Trophoblast cell (in vitro differentiated cells and primary cell): ENCODE measurements at regions not wholly inside any gene's neighbourhood (a gene's known extent, or its start where the extent isn't known, plus 50 kb on each side); places are given as distances from the start of the nearest gene placed in this dataset.

Experiments
- DNase-seq, 2 donors: peaks; one replicate each; pipeline ENCODE4 v3.0.0-alpha.2; 2016
- H2AFZ ChIP-seq: 2 replicates; pipeline ENCODE4 v1.6.1; 2013; ENCODE audit warnings: low read length, moderate library complexity, mild to moderate bottlenecking; ENCODE audit not compliant: insufficient read depth, poor library complexity
- H2AK5ac ChIP-seq: 2 replicates; pipeline ENCODE4 v1.6.1; 2013; ENCODE audit warnings: mild to moderate bottlenecking, low read length
- H2BK120ac ChIP-seq: 2 replicates; pipeline ENCODE4 v1.6.1; 2013; ENCODE audit warnings: low read length, mild to moderate bottlenecking, moderate library complexity; ENCODE audit not compliant: insufficient read depth, poor library complexity
- H2BK12ac ChIP-seq: 2 replicates; pipeline ENCODE4 v1.6.1; 2013; ENCODE audit warnings: mild to moderate bottlenecking, low read length, moderate library complexity
- H2BK5ac ChIP-seq: 2 replicates; pipeline ENCODE4 v1.6.1; 2013; ENCODE audit warnings: low read length, low read depth, moderate library complexity, mild to moderate bottlenecking; ENCODE audit not compliant: poor library complexity
- H3K14ac ChIP-seq: 2 replicates; pipeline ENCODE4 v1.6.1; 2013; ENCODE audit warnings: mild to moderate bottlenecking, low read length
- H3K18ac ChIP-seq: 2 replicates; pipeline ENCODE4 v1.6.1; 2013; ENCODE audit warnings: mild to moderate bottlenecking, low read length
- H3K23ac ChIP-seq: 2 replicates; pipeline ENCODE4 v1.6.1; 2013; ENCODE audit warnings: low read length
- H3K27ac ChIP-seq: 2 replicates; pipeline ENCODE4 v1.5.1; 2013; ENCODE audit warnings: low read depth, mild to moderate bottlenecking, inconsistent platforms, low read length, moderate library complexity
- H3K27me3 ChIP-seq: 2 replicates; pipeline ENCODE4 v1.6.1; 2013; ENCODE audit warnings: inconsistent platforms, mild to moderate bottlenecking, low read length, moderate library complexity; ENCODE audit not compliant: insufficient read depth
- H3K36me3 ChIP-seq, 2 experiments: 1 replicate in 1 of 2; 2 replicates in 1 of 2; pipeline ENCODE4 v1.6.1; 2013; ENCODE audit warnings: low read length in 2 of 2, mild to moderate bottlenecking in 2 of 2, moderate library complexity in 1 of 2; ENCODE audit not compliant: insufficient read depth in 2 of 2, control insufficient read depth in 1 of 2
- H3K4ac ChIP-seq: 2 replicates; pipeline ENCODE4 v1.6.1; 2013; ENCODE audit warnings: low read depth, mild to moderate bottlenecking, low read length, moderate library complexity
- H3K4me1 ChIP-seq, 2 experiments: 1 replicate in 1 of 2; 2 replicates in 1 of 2; pipeline ENCODE4 v1.6.1; 2013; ENCODE audit warnings: low read length in 2 of 2, mild to moderate bottlenecking in 2 of 2, moderate library complexity in 1 of 2; ENCODE audit not compliant: insufficient read depth in 2 of 2, control insufficient read depth in 1 of 2
- H3K4me2 ChIP-seq: 2 replicates; pipeline ENCODE4 v1.6.1; 2013; ENCODE audit warnings: inconsistent platforms, mild to moderate bottlenecking, low read length, moderate library complexity
- H3K4me3 ChIP-seq: 2 replicates; pipeline ENCODE4 v1.5.1; 2013; ENCODE audit warnings: mild to moderate bottlenecking, low read depth, low read length, inconsistent platforms
- H3K79me1 ChIP-seq: one replicate; pipeline ENCODE4 v1.6.1; 2013; ENCODE audit warnings: low read length
- H3K79me2 ChIP-seq: 2 replicates; pipeline ENCODE4 v1.6.1; 2013; ENCODE audit warnings: low read length, mild to moderate bottlenecking; ENCODE audit not compliant: control insufficient read depth, insufficient read depth, poor library complexity
- H3K9ac ChIP-seq: 2 replicates; pipeline ENCODE4 v1.6.1; 2013; ENCODE audit warnings: mild to moderate bottlenecking, low read length
- H3K9me3 ChIP-seq: 2 replicates; pipeline ENCODE4 v1.6.1; 2013; ENCODE audit warnings: low read depth, mild to moderate bottlenecking, control low read depth, inconsistent platforms, low read length; ENCODE audit not compliant: insufficient read depth
- H4K12ac ChIP-seq: 2 replicates; pipeline ENCODE4 v1.6.1; 2013; ENCODE audit warnings: low read depth, mild to moderate bottlenecking, low read length, moderate library complexity
- H4K8ac ChIP-seq: 2 replicates; pipeline ENCODE4 v1.6.1; 2013; ENCODE audit warnings: low read depth, mild to moderate bottlenecking, low read length, moderate library complexity
- H4K91ac ChIP-seq: one replicate; pipeline ENCODE4 v1.6.1; 2013; ENCODE audit warnings: low read depth, mild to moderate bottlenecking, low read length, moderate library complexity
- WGBS: extraction: QIAGEN DNeasy Blood & Tissue Kit; methylation state at CpG from one replicate; pipeline ENCODE4 v1.1.7; 2013; ENCODE audit warnings: missing lambda C conversion rate; ENCODE audit not compliant: insufficient read length, insufficient coverage; ENCODE audit errors: extremely low coverage; 5-methylcytosine and 5-hydroxymethylcytosine counted together

- Histone ChIP-seq H2BK12ac (no peak overlapping the region), H2BK5ac (no peak overlapping the region), H2BK120ac (no peak overlapping the region), H3K4me3 (no peak overlapping the region), H3K23ac (no peak overlapping the region), H4K12ac (no peak overlapping the region), H3K27me3 (no peaks in the 10 kb centered on the region), H3K18ac (no peak overlapping the region), H4K91ac (no peak overlapping the region), H3K79me1 (no peaks in the 10 kb centered on the region), H3K79me2 (no peaks in the 10 kb centered on the region), H4K8ac (no peak overlapping the region), H3K4ac (no peak overlapping the region), H3K14ac (no peak overlapping the region), H3K27ac (no peak overlapping the region), H3K36me3 (no peaks in the 10 kb centered on the region), H3K4me2 (no peak overlapping the region), H3K4me1 (no peaks in the 10 kb centered on the region), H3K9me3 (no peaks in the 10 kb centered on the region), H2AFZ (no peak overlapping the region), H3K9ac (no peak overlapping the region), H2AK5ac (no peak overlapping the region)
- no peak for DNase-seq
- no CpG with 5 or more reads among the region's 7 CpGs for WGBS
Measured at GRCh38 chr2:2910259-2910658, 467.4 kb downstream of the EIPR1 start.

GRCh38 chr2:2909086-2910035, 468.3 kb downstream of the EIPR1 start:
- no peak for DNase-seq
- Histone ChIP-seq H3K27ac (no peak overlapping the region), H3K4ac (no peak overlapping the region), H4K12ac (no peak overlapping the region), H4K91ac (no peak overlapping the region), H3K79me1 (no peaks in the 10 kb centered on the region), H3K9me3 (no peaks in the 10 kb centered on the region), H3K23ac (no peak overlapping the region), H2BK12ac (no peak overlapping the region), H3K9ac (no peak overlapping the region), H2BK5ac (no peak overlapping the region), H4K8ac (no peak overlapping the region), H2BK120ac (no peak overlapping the region), H3K14ac (no peak overlapping the region), H2AK5ac (no peak overlapping the region), H3K27me3 (no peaks in the 10 kb centered on the region), H3K4me3 (no peak overlapping the region), H2AFZ (no peak overlapping the region), H3K18ac (no peak overlapping the region), H3K79me2 (no peaks in the 10 kb centered on the region), H3K4me1 (no peaks in the 10 kb centered on the region), H3K36me3 (no peaks in the 10 kb centered on the region), H3K4me2 (no peak overlapping the region)
- no CpG with 5 or more reads among the region's 23 CpGs for WGBS

GRCh38 chr2:2906091-2906490, 471.5 kb downstream of the EIPR1 start:
- Histone ChIP-seq H3K14ac (no peak overlapping the region), H2BK12ac (no peak overlapping the region), H4K12ac (no peak overlapping the region), H4K8ac (no peak overlapping the region), H3K4me1 (no peaks in the 10 kb centered on the region), H3K36me3 (no peaks in the 10 kb centered on the region), H4K91ac (no peak overlapping the region), H3K4ac (no peak overlapping the region), H2AK5ac (no peak overlapping the region), H3K27ac (no peak overlapping the region), H2BK5ac (no peak overlapping the region), H2AFZ (no peak overlapping the region), H3K9ac (no peak overlapping the region), H3K79me2 (no peaks in the 10 kb centered on the region), H2BK120ac (no peak overlapping the region), H3K9me3 (no peaks in the 10 kb centered on the region), H3K4me2 (no peak overlapping the region), H3K27me3 (no peaks in the 10 kb centered on the region), H3K23ac (no peak overlapping the region), H3K18ac (no peak overlapping the region), H3K79me1 (no peaks in the 10 kb centered on the region), H3K4me3 (no peak overlapping the region)
- no peak for DNase-seq
- no CpG with 5 or more reads among the region's 7 CpGs for WGBS

GRCh38 chr2:2904721-2905350, 472.8 kb downstream of the EIPR1 start:
- Histone ChIP-seq H2BK5ac (no peak overlapping the region), H3K4me1 (no peaks in the 10 kb centered on the region), H3K27me3 (no peaks in the 10 kb centered on the region), H3K18ac (no peak overlapping the region), H3K27ac (no peak overlapping the region), H2BK12ac (no peak overlapping the region), H3K14ac (no peak overlapping the region), H2BK120ac (no peak overlapping the region), H3K9me3 (no peaks in the 10 kb centered on the region), H3K79me1 (no peaks in the 10 kb centered on the region), H2AFZ (no peak overlapping the region), H3K4me3 (no peak overlapping the region), H3K4ac (no peak overlapping the region), H3K4me2 (no peak overlapping the region), H3K23ac (no peak overlapping the region), H4K8ac (no peak overlapping the region), H4K91ac (no peak overlapping the region), H2AK5ac (no peak overlapping the region), H3K79me2 (no peaks in the 10 kb centered on the region), H3K9ac (no peak overlapping the region), H3K36me3 (no peaks in the 10 kb centered on the region), H4K12ac (no peak overlapping the region)
- DNase-seq = no peak
- no CpG with 5 or more reads among the region's 16 CpGs for WGBS
